ENCODE measurements at regions not wholly inside any gene's neighbourhood (a gene's known extent, or its start where the extent isn't known, plus 50 kb on each side); places are given as distances from the start of the nearest gene placed in this dataset.

- 91% methylated on average over 4 of the region's 4 CpGs for WGBS
- H2BK120ac ChIP-seq (ENCODE audit: low read depth, low read length): no peak overlapping the region
- peaks cover 9 to 26% of the 10 kb centered on the region in 2 experiments for H3K27me3 ChIP-seq (ENCODE audit: control insufficient read depth in 1 of 2, insufficient read depth in 1 of 2, low read length in 2 of 2)
- H3K79me1 ChIP-seq (replicated peaks; ENCODE audit: low read length, poor library complexity, severe bottlenecking): no peaks in the 10 kb centered on the region
- H3K9ac ChIP-seq (ENCODE audit: low read length): no peak overlapping the region
- H3K36me3 ChIP-seq (ENCODE audit: control insufficient read depth in 1 of 2, insufficient read depth in 2 of 2, low read depth in 1 of 2, low read length in 2 of 2): no peaks in the 10 kb centered on the region
- H2BK12ac ChIP-seq (ENCODE audit: low read length in 2 of 2): no peak overlapping the region
- no peak overlapping the region for H3K4me2 ChIP-seq (ENCODE audit: low read length, poor library complexity, severe bottlenecking)
- no peak overlapping the region for H2AK5ac ChIP-seq (ENCODE audit: low read length, severe bottlenecking)
- no peaks in the 10 kb centered on the region for H3K4me1 ChIP-seq (ENCODE audit: control insufficient read depth, insufficient read depth, low read depth, low read length)
- H4K8ac ChIP-seq (ENCODE audit: low read length): no peak overlapping the region
- H3K4ac ChIP-seq (ENCODE audit: low read depth in 1 of 2, low read length in 2 of 2): no peak overlapping the region
- no peaks in the 10 kb centered on the region for H3K9me3 ChIP-seq (ENCODE audit: control insufficient read depth, low read length)
- no peak for DNase-seq
- H2AFZ ChIP-seq (ENCODE audit: low read depth, low read length): no peak overlapping the region
- H2BK15ac ChIP-seq (ENCODE audit: low read depth, poor library complexity, severe bottlenecking): no peak overlapping the region
- no peak overlapping the region for H3K27ac ChIP-seq (ENCODE audit: low read length, poor library complexity, severe bottlenecking)
- H3K23ac ChIP-seq (ENCODE audit: low read length in 2 of 2): no peak overlapping the region
- H4K91ac ChIP-seq (ENCODE audit: low read length): no peak overlapping the region
- no peak overlapping the region for H2BK5ac ChIP-seq (ENCODE audit: low read depth, low read length, poor library complexity, severe bottlenecking)
- no peak overlapping the region for H3K4me3 ChIP-seq (ENCODE audit: insufficient read depth in 1 of 2, low read depth in 1 of 2, low read length in 2 of 2)
- H3K14ac ChIP-seq (ENCODE audit: low read length in 2 of 2): peak overlapping the region in 1 of 2 experiments; percentile 53
- no peak overlapping the region for H3K18ac ChIP-seq (ENCODE audit: low read depth in 1 of 2, low read length in 2 of 2)
Observed at GRCh38 chr2:176821350-176821749, 391.2 kb upstream of the HNRNPA3 start.

GRCh38 chr2:176822060-176822459 is 390.5 kb upstream of the HNRNPA3 start:
- Histone ChIP-seq H3K4ac (ENCODE audit: low read depth in 1 of 2, low read length in 2 of 2) (no peak overlapping the region), H3K79me1 (replicated peaks; ENCODE audit: low read length, poor library complexity, severe bottlenecking) (no peaks in the 10 kb centered on the region), H4K8ac (ENCODE audit: low read length) (no peak overlapping the region), H2BK120ac (ENCODE audit: low read depth, low read length) (no peak overlapping the region), H3K27ac (ENCODE audit: low read length, poor library complexity, severe bottlenecking) (no peak overlapping the region), H3K9me3 (ENCODE audit: control insufficient read depth, low read length) (no peaks in the 10 kb centered on the region), H3K4me1 (ENCODE audit: control insufficient read depth, insufficient read depth, low read depth, low read length) (no peaks in the 10 kb centered on the region), H3K14ac (ENCODE audit: low read length in 2 of 2) (no peak overlapping the region), H3K36me3 (ENCODE audit: control insufficient read depth in 1 of 2, insufficient read depth in 2 of 2, low read depth in 1 of 2, low read length in 2 of 2) (no peaks in the 10 kb centered on the region), H3K27me3 (ENCODE audit: control insufficient read depth in 1 of 2, insufficient read depth in 1 of 2, low read length in 2 of 2) (peaks cover 11 to 22% of the 10 kb centered on the region in 2 experiments), H2BK5ac (ENCODE audit: low read depth, low read length, poor library complexity, severe bottlenecking) (no peak overlapping the region), H3K18ac (ENCODE audit: low read depth in 1 of 2, low read length in 2 of 2) (no peak overlapping the region), H3K4me3 (ENCODE audit: insufficient read depth in 1 of 2, low read depth in 1 of 2, low read length in 2 of 2) (no peak overlapping the region), H2AFZ (ENCODE audit: low read depth, low read length) (no peak overlapping the region), H4K91ac (ENCODE audit: low read length) (no peak overlapping the region), H3K4me2 (ENCODE audit: low read length, poor library complexity, severe bottlenecking) (no peak overlapping the region), H3K23ac (ENCODE audit: low read length in 2 of 2) (no peak overlapping the region), H2BK15ac (ENCODE audit: low read depth, poor library complexity, severe bottlenecking) (no peak overlapping the region), H2BK12ac (ENCODE audit: low read length in 2 of 2) (no peak overlapping the region), H3K9ac (ENCODE audit: low read length) (no peak overlapping the region), H2AK5ac (ENCODE audit: low read length, severe bottlenecking) (no peak overlapping the region)
- WGBS: 88% methylated on average over 2 of the region's 2 CpGs
- no peak for DNase-seq

GRCh38 chr2:176826356-176826755 is 386.2 kb upstream of the HNRNPA3 start:
- Histone ChIP-seq H3K36me3 (ENCODE audit: control insufficient read depth in 1 of 2, insufficient read depth in 2 of 2, low read depth in 1 of 2, low read length in 2 of 2) (no peaks in the 10 kb centered on the region), H2AFZ (ENCODE audit: low read depth, low read length) (no peak overlapping the region), H3K4me3 (ENCODE audit: insufficient read depth in 1 of 2, low read depth in 1 of 2, low read length in 2 of 2) (no peak overlapping the region), H3K4me1 (ENCODE audit: control insufficient read depth, insufficient read depth, low read depth, low read length) (no peaks in the 10 kb centered on the region), H3K4ac (ENCODE audit: low read depth in 1 of 2, low read length in 2 of 2) (no peak overlapping the region), H2BK15ac (ENCODE audit: low read depth, poor library complexity, severe bottlenecking) (no peak overlapping the region), H3K9ac (ENCODE audit: low read length) (no peak overlapping the region), H3K4me2 (ENCODE audit: low read length, poor library complexity, severe bottlenecking) (no peak overlapping the region), H3K18ac (ENCODE audit: low read depth in 1 of 2, low read length in 2 of 2) (no peak overlapping the region), H4K91ac (ENCODE audit: low read length) (no peak overlapping the region), H2AK5ac (ENCODE audit: low read length, severe bottlenecking) (no peak overlapping the region), H3K9me3 (ENCODE audit: control insufficient read depth, low read length) (no peaks in the 10 kb centered on the region), H3K23ac (ENCODE audit: low read length in 2 of 2) (no peak overlapping the region), H3K27me3 (ENCODE audit: control insufficient read depth in 1 of 2, insufficient read depth in 1 of 2, low read length in 2 of 2) (peaks cover 13 to 21% of the 10 kb centered on the region in 2 experiments), H3K27ac (ENCODE audit: low read length, poor library complexity, severe bottlenecking) (no peak overlapping the region), H3K79me1 (replicated peaks; ENCODE audit: low read length, poor library complexity, severe bottlenecking) (no peaks in the 10 kb centered on the region), H2BK12ac (ENCODE audit: low read length in 2 of 2) (no peak overlapping the region), H2BK5ac (ENCODE audit: low read depth, low read length, poor library complexity, severe bottlenecking) (no peak overlapping the region), H4K8ac (ENCODE audit: low read length) (no peak overlapping the region), H2BK120ac (ENCODE audit: low read depth, low read length) (no peak overlapping the region), H3K14ac (ENCODE audit: low read length in 2 of 2) (no peak overlapping the region)
- WGBS: 69% methylated on average over 2 of the region's 2 CpGs
- DNase-seq: no peak

DNA sequence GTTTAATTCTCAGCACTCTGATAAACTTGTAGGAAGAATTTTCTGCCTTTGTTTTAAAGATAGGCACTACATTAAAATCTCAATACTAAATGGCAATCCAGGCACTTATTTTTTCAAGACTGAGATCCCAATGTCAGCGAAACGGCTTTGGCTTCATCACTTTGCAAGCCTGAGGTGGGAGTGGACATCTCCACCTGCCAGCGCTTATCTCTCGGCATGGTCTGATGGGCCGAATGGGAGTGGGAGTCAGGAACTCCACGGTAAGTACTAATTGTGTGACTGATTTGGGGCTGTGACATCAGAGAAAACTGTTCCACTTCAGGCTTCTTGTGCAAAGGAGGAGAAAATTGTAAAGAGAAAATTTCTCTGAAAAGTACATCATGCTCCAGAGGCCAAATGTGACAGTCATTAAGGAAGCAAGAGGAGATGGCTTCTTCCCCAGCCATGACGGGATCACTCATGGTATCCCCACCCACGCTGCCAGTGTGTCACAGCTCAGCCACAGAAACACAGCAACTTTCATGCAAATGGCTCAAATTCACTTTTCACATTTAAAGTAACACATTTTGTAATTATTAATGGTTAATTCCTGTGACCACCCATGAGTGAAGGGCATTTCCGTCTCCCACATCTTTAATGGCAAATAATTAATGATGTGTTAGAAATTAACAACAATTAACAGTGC is 385.5 kb upstream of the HNRNPA3 start:
- no peak overlapping the region for H2BK120ac ChIP-seq (ENCODE audit: low read depth, low read length)
- no peak for DNase-seq
- H3K14ac ChIP-seq (ENCODE audit: low read length in 2 of 2): no peak overlapping the region
- H2AK5ac ChIP-seq (ENCODE audit: low read length, severe bottlenecking): no peak overlapping the region
- no peak overlapping the region for H2BK15ac ChIP-seq (ENCODE audit: low read depth, poor library complexity, severe bottlenecking)
- no peaks in the 10 kb centered on the region for H3K9me3 ChIP-seq (ENCODE audit: control insufficient read depth, low read length)
- no peaks in the 10 kb centered on the region for H3K36me3 ChIP-seq (ENCODE audit: control insufficient read depth in 1 of 2, insufficient read depth in 2 of 2, low read depth in 1 of 2, low read length in 2 of 2)
- H3K4me2 ChIP-seq (ENCODE audit: low read length, poor library complexity, severe bottlenecking): no peak overlapping the region
- H3K4ac ChIP-seq (ENCODE audit: low read depth in 1 of 2, low read length in 2 of 2): no peak overlapping the region
- 90% methylated on average over 8 of the region's 9 CpGs for WGBS
- no peak overlapping the region for H3K18ac ChIP-seq (ENCODE audit: low read depth in 1 of 2, low read length in 2 of 2)
- H2AFZ ChIP-seq (ENCODE audit: low read depth, low read length): no peak overlapping the region
- no peak overlapping the region for H3K4me3 ChIP-seq (ENCODE audit: insufficient read depth in 1 of 2, low read depth in 1 of 2, low read length in 2 of 2)
- no peaks in the 10 kb centered on the region for H3K4me1 ChIP-seq (ENCODE audit: control insufficient read depth, insufficient read depth, low read depth, low read length)
- H3K27me3 ChIP-seq (ENCODE audit: control insufficient read depth in 1 of 2, insufficient read depth in 1 of 2, low read length in 2 of 2): peaks cover 13 to 16% of the 10 kb centered on the region in 2 experiments
- no peak overlapping the region for H3K23ac ChIP-seq (ENCODE audit: low read length in 2 of 2)
- H3K79me1 ChIP-seq (replicated peaks; ENCODE audit: low read length, poor library complexity, severe bottlenecking): no peaks in the 10 kb centered on the region
- H3K9ac ChIP-seq (ENCODE audit: low read length): no peak overlapping the region
- no peak overlapping the region for H4K91ac ChIP-seq (ENCODE audit: low read length)
- H2BK5ac ChIP-seq (ENCODE audit: low read depth, low read length, poor library complexity, severe bottlenecking): no peak overlapping the region
- no peak overlapping the region for H4K8ac ChIP-seq (ENCODE audit: low read length)
- no peak overlapping the region for H3K27ac ChIP-seq (ENCODE audit: low read length, poor library complexity, severe bottlenecking)
- no peak overlapping the region for H2BK12ac ChIP-seq (ENCODE audit: low read length in 2 of 2)
